Naive thymus-derived CD8-positive, alpha-beta T cell (primary cell): ENCODE measurements at regions not wholly inside any gene's neighbourhood (a gene's known extent, or its start where the extent isn't known, plus 50 kb on each side); places are given as distances from the start of the nearest gene placed in this dataset.
"Not testable (repeated sequence)": the region's sequence is repeated elsewhere in the genome, so short reads cannot be mapped to it uniquely, and the experiment has no call there.

Experiments used
- ATAC-seq, 2 donors: fragments of 150-1000 bp; cut with Tn5 transposase in 1 of 2; sonication (Bioruptor Pico), chemical (Tn5 transposase) in 1 of 2; 1 replicate in 1 of 2; 2 replicates in 1 of 2; pipeline ENCODE4 v1.10.0; 2021; ENCODE audit warnings: mild to moderate bottlenecking in 2 of 2, moderate library complexity in 2 of 2
- POLR2A ChIA-PET: fragments of 350-600 bp; sonication (Branson Sonifier 250); formaldehyde crosslinking; loops from one replicate; lab custom pipeline; 2021; ENCODE audit warnings: antibody characterized with exemption; lab: Charles Lee
- DNase-seq, 10 donors: peaks; one replicate each; pipeline versions ENCODE4 v3.0.0 to v3.0.0-alpha.2; 2020 to 2022
- H3K27ac Mint-ChIP-seq, 10 donors: one replicate each; pipeline ENCODE4 v1.8.0; 2020 to 2022; ENCODE audit warnings: mild to moderate bottlenecking in 10 of 10, mixed read lengths in 10 of 10, moderate library complexity in 4 of 10, inconsistent platforms in 1 of 10
- H3K27me3 Mint-ChIP-seq, 5 donors: one replicate each; pipeline ENCODE4 v1.8.0; 2021 to 2022; ENCODE audit warnings: mixed read lengths in 5 of 5
- H3K36me3 Mint-ChIP-seq, 3 donors: one replicate each; pipeline ENCODE4 v1.8.0; 2020 to 2022; ENCODE audit warnings: mixed read lengths in 3 of 3, mild to moderate bottlenecking in 2 of 3, inconsistent platforms in 1 of 3
- H3K4me1 Mint-ChIP-seq, 4 donors: one replicate each; pipeline ENCODE4 v1.8.0; 2021 to 2022; ENCODE audit warnings: mixed read lengths in 4 of 4
- H3K4me3 Mint-ChIP-seq, 10 donors: one replicate each; pipeline ENCODE4 v1.8.0; 2020 to 2022; ENCODE audit warnings: mild to moderate bottlenecking in 10 of 10, mixed read lengths in 10 of 10, moderate library complexity in 6 of 10, inconsistent platforms in 1 of 10
- H3K9me3 Mint-ChIP-seq, 9 donors: one replicate each; pipeline ENCODE4 v1.8.0; 2020 to 2022; ENCODE audit warnings: mixed read lengths in 9 of 9, mild to moderate bottlenecking in 3 of 9, inconsistent platforms in 1 of 9, moderate library complexity in 1 of 9

GRCh38 chr3:65120156-65120555 is 432.4 kb upstream of the ADAMTS9 start:
- peaks cover 3 to 32% (median 9%) of the 10 kb centered on the region in 9 donors for H3K9me3 Mint-ChIP-seq
- H3K36me3 Mint-ChIP-seq, ATAC-seq, POLR2A ChIA-PET, H3K4me1 Mint-ChIP-seq, H3K4me3 Mint-ChIP-seq, DNase-seq, H3K27me3 Mint-ChIP-seq, H3K27ac Mint-ChIP-seq: not testable (repeated sequence)

GRCh38 chr3:65118912-65119499 is 431.2 kb upstream of the ADAMTS9 start:
- Mint-ChIP-seq H3K27ac (no peak overlapping the region), H3K36me3 (peaks cover 0 to 4% (median 0%) of the 10 kb centered on the region in 3 donors), H3K4me3 (no peak overlapping the region), H3K4me1 (no peaks in the 10 kb centered on the region), H3K9me3 (peaks cover 5 to 39% (median 11%) of the 10 kb centered on the region in 9 donors), H3K27me3 (no peaks in the 10 kb centered on the region)
- DNase-seq (no peak), ATAC-seq (no peak)
- POLR2A ChIA-PET, result no interaction called here

- Mint-ChIP-seq H3K27ac (no peak overlapping the region), H3K4me1 (no peaks in the 10 kb centered on the region), H3K36me3 (peaks cover 0 to 4% (median 0%) of the 10 kb centered on the region in 3 donors), H3K27me3 (no peaks in the 10 kb centered on the region), H3K9me3 (peaks cover 1 to 45% (median 7%) of the 10 kb centered on the region in 9 donors), H3K4me3 (no peak overlapping the region)
- POLR2A ChIA-PET, result no interaction called here
- ATAC-seq (no peak), DNase-seq (no peak)
These were observed 426.2 kb upstream of the ADAMTS9 start for GRCh38 chr3:65114041-65114440.

GRCh38 chr3:65112751-65113300 is 425.0 kb upstream of the ADAMTS9 start:
- POLR2A ChIA-PET, result no interaction called here
- ATAC-seq (no peak), DNase-seq (no peak)
- Mint-ChIP-seq H3K36me3 (peaks cover 0 to 4% (median 0%) of the 10 kb centered on the region in 3 donors), H3K4me3 (no peak overlapping the region), H3K27ac (no peak overlapping the region), H3K27me3 (no peaks in the 10 kb centered on the region), H3K4me1 (no peaks in the 10 kb centered on the region), H3K9me3 (peaks cover 0 to 44% (median 7%) of the 10 kb centered on the region in 9 donors)

GRCh38 chr3:65110661-65111060 is 422.9 kb upstream of the ADAMTS9 start:
- POLR2A ChIA-PET, result no interaction called here
- Mint-ChIP-seq H3K36me3 (no peaks in the 10 kb centered on the region), H3K9me3 (peaks cover 0 to 31% (median 6%) of the 10 kb centered on the region in 9 donors), H3K4me3 (no peak overlapping the region), H3K4me1 (no peaks in the 10 kb centered on the region), H3K27me3 (no peaks in the 10 kb centered on the region), H3K27ac (no peak overlapping the region)
- ATAC-seq (no peak), DNase-seq (no peak)

GRCh38 chr3:65109966-65110500 is 422.2 kb upstream of the ADAMTS9 start:
- ATAC-seq (no peak), DNase-seq (no peak)
- Mint-ChIP-seq H3K27me3 (peaks cover 0 to 1% (median 0%) of the 10 kb centered on the region in 5 donors), H3K9me3 (peaks cover 0 to 28% (median 3%) of the 10 kb centered on the region in 9 donors), H3K36me3 (no peaks in the 10 kb centered on the region), H3K4me3 (no peak overlapping the region), H3K4me1 (no peaks in the 10 kb centered on the region), H3K27ac (no peak overlapping the region)
- POLR2A ChIA-PET, result no interaction called here

GRCh38 chr3:65107174-65107573 is 419.4 kb upstream of the ADAMTS9 start:
- no peak for ATAC-seq

GRCh38 chr3:65101450-65101849 is 413.6 kb upstream of the ADAMTS9 start:
- no peak overlapping the region for H3K4me3 Mint-ChIP-seq
- no peaks in the 10 kb centered on the region for H3K36me3 Mint-ChIP-seq
- ATAC-seq (no peak), DNase-seq (no peak)
- POLR2A ChIA-PET, result no interaction called here
- H3K27ac Mint-ChIP-seq, result no peak overlapping the region
- H3K9me3 Mint-ChIP-seq, result peaks cover 0 to 7% (median 0%) of the 10 kb centered on the region in 9 donors
- H3K4me1 Mint-ChIP-seq, result no peaks in the 10 kb centered on the region
- H3K27me3 Mint-ChIP-seq, result peaks cover 0 to 1% (median 0%) of the 10 kb centered on the region in 5 donors

More at GRCh38 chr3:65107174-65107573, 419.4 kb upstream of the ADAMTS9 start:
- Mint-ChIP-seq H3K9me3 (peaks cover 0 to 22% (median 2%) of the 10 kb centered on the region in 9 donors), H3K4me1 (no peaks in the 10 kb centered on the region), H3K4me3 (no peak overlapping the region), H3K27ac (no peak overlapping the region), H3K27me3 (peaks cover 0 to 1% (median 0%) of the 10 kb centered on the region in 5 donors), H3K36me3 (no peaks in the 10 kb centered on the region)
- no peak for DNase-seq
- POLR2A ChIA-PET, result no interaction called here

GRCh38 chr3:65098400-65098799 is 410.6 kb upstream of the ADAMTS9 start:
- Mint-ChIP-seq H3K4me1 (no peaks in the 10 kb centered on the region), H3K27ac (no peak overlapping the region), H3K36me3 (no peaks in the 10 kb centered on the region), H3K4me3 (no peak overlapping the region), H3K27me3 (no peaks in the 10 kb centered on the region), H3K9me3 (peaks cover 0 to 11% (median 0%) of the 10 kb centered on the region in 9 donors)
- POLR2A ChIA-PET, result no interaction called here
- ATAC-seq (no peak), DNase-seq (no peak)

GRCh38 chr3:65096110-65096745 is 408.4 kb upstream of the ADAMTS9 start:
- H3K27ac Mint-ChIP-seq, result no peak overlapping the region
- POLR2A ChIA-PET, result no interaction called here
- peaks cover 0 to 11% (median 0%) of the 10 kb centered on the region in 9 donors for H3K9me3 Mint-ChIP-seq
- H3K27me3 Mint-ChIP-seq, result no peaks in the 10 kb centered on the region
- H3K36me3 Mint-ChIP-seq, result no peaks in the 10 kb centered on the region
- no peak for ATAC-seq
- DNase-seq, result no peak
- H3K4me1 Mint-ChIP-seq, result no peaks in the 10 kb centered on the region
- no peak overlapping the region for H3K4me3 Mint-ChIP-seq

GRCh38 chr3:65094723-65095122 is 406.9 kb upstream of the ADAMTS9 start:
- ATAC-seq (no peak), DNase-seq (no peak)
- Mint-ChIP-seq H3K27me3 (no peaks in the 10 kb centered on the region), H3K4me1 (no peaks in the 10 kb centered on the region), H3K36me3 (no peaks in the 10 kb centered on the region), H3K27ac (no peak overlapping the region), H3K4me3 (no peak overlapping the region), H3K9me3 (peaks cover 0 to 15% (median 0%) of the 10 kb centered on the region in 9 donors)
- POLR2A ChIA-PET, result no interaction called here

GRCh38 chr3:65093641-65094040 is 405.8 kb upstream of the ADAMTS9 start:
- Mint-ChIP-seq H3K27ac (no peak overlapping the region), H3K9me3 (peaks cover 0 to 15% (median 0%) of the 10 kb centered on the region in 9 donors), H3K4me3 (no peak overlapping the region), H3K27me3 (no peaks in the 10 kb centered on the region), H3K36me3 (no peaks in the 10 kb centered on the region), H3K4me1 (no peaks in the 10 kb centered on the region)
- DNase-seq (no peak), ATAC-seq (no peak)
- POLR2A ChIA-PET, result no interaction called here

GRCh38 chr3:65091565-65091964 is 403.8 kb upstream of the ADAMTS9 start:
- ATAC-seq, result no peak
- Mint-ChIP-seq H3K4me1 (no peaks in the 10 kb centered on the region), H3K9me3 (peaks cover 0 to 12% (median 0%) of the 10 kb centered on the region in 9 donors), H3K4me3 (no peak overlapping the region), H3K27me3 (no peaks in the 10 kb centered on the region), H3K36me3 (no peaks in the 10 kb centered on the region), H3K27ac (no peak overlapping the region)
- DNase-seq, result no peak
- POLR2A ChIA-PET, result no interaction called here
